Prostate gland (tissue), 2 donors: ENCODE measurements at regions not wholly inside any gene's neighbourhood (a gene's known extent, or its start where the extent isn't known, plus 50 kb on each side); places are given as distances from the start of the nearest gene placed in this dataset.
"Not testable (repeated sequence)": the region's sequence is repeated elsewhere in the genome, so short reads cannot be mapped to it uniquely, and the experiment has no call there.

Experiments used
- CTCF ChIP-seq, 4 experiments: fragments of 200-600 bp in 2 of 4; fragments of 450-650 bp in 2 of 4; sonication (generic) in 2 of 4; IDR thresholded peaks; 1 replicate in 3 of 4; 2 replicates in 1 of 4; pipeline ENCODE4 v1.5.1; 2016 to 2019; ENCODE audit warnings: antibody characterized with exemption in 4 of 4, mild to moderate bottlenecking in 2 of 4, moderate library complexity in 2 of 4
- POLR2A ChIP-seq: fragments of 450-650 bp; IDR thresholded peaks from one replicate; pipeline ENCODE4 v1.6.1; 2016; ENCODE audit warnings: antibody characterized with exemption, mild to moderate bottlenecking
- POLR2AphosphoS5 ChIP-seq: sonication (generic); formaldehyde crosslinking; IDR thresholded peaks from one replicate; pipeline ENCODE4 v1.6.1; 2017; ENCODE audit warnings: antibody characterized with exemption

- TF ChIP-seq CTCF (IDR thresholded peaks at IDR 0.05); POLR2AphosphoS5; POLR2A: not testable (repeated sequence)
Observed at GRCh38 chr2:89246027-89246426, 554.6 kb downstream of the RPIA start.
